Lung (tissue), 11 donors: ENCODE measurements at regions not wholly inside any gene's neighbourhood (a gene's known extent, or its start where the extent isn't known, plus 50 kb on each side); places are given as distances from the start of the nearest gene placed in this dataset.

Experiments used
- ATAC-seq: fragments of 200-7000 bp; cut with Tn5 transposase; one replicate; pipeline ENCODE4 v1.9.1; 2020; ENCODE audit warnings: moderate number of reproducible peaks; ENCODE audit not compliant: insufficient read depth, low FRiP score
- DNase-seq, 3 donors: peaks; one replicate each; pipeline ENCODE4 v3.0.0-alpha.2; 2013 to 2017
- H3K27ac ChIP-seq, 2 donors: one replicate each; pipeline ENCODE4 v1.5.1; 2013; ENCODE audit warnings: mild to moderate bottlenecking in 2 of 2, moderate library complexity in 2 of 2, control low read depth in 1 of 2, inconsistent platforms in 1 of 2, low read depth in 1 of 2, low read length in 1 of 2
- H3K27me3 ChIP-seq, 3 donors: one replicate each; pipeline ENCODE4 v1.5.1; 2013; ENCODE audit warnings: low read length in 2 of 3; ENCODE audit not compliant: control insufficient read depth in 3 of 3, insufficient read depth in 3 of 3
- H3K36me3 ChIP-seq, 4 donors: one replicate each; pipeline ENCODE4 v1.5.1; 2013; ENCODE audit warnings: low read length in 4 of 4, mild to moderate bottlenecking in 1 of 4, moderate library complexity in 1 of 4; ENCODE audit not compliant: control insufficient read depth in 4 of 4, insufficient read depth in 4 of 4
- H3K4me1 ChIP-seq, 5 donors: one replicate each; pipeline ENCODE4 v1.5.1; 2013; ENCODE audit warnings: low read length in 5 of 5, mild to moderate bottlenecking in 2 of 5, moderate library complexity in 1 of 5; ENCODE audit not compliant: control insufficient read depth in 5 of 5, insufficient read depth in 5 of 5
- H3K4me3 ChIP-seq: one replicate; pipeline ENCODE4 v1.5.1; 2013; ENCODE audit warnings: mild to moderate bottlenecking, control low read depth, moderate library complexity
- H3K9ac ChIP-seq, 2 donors: one replicate each; pipeline ENCODE4 v1.5.1; 2013; ENCODE audit warnings: low read length in 2 of 2, control low read depth in 1 of 2; ENCODE audit not compliant: insufficient read depth in 1 of 2
- H3K9me3 ChIP-seq, 4 donors: one replicate each; pipeline ENCODE4 v1.5.1; 2013; ENCODE audit warnings: low read length in 3 of 4, mild to moderate bottlenecking in 1 of 4, moderate library complexity in 1 of 4; ENCODE audit not compliant: control insufficient read depth in 4 of 4, insufficient read depth in 3 of 4
- CTCF ChIP-seq: IDR thresholded peaks from 2 replicates; pipeline ENCODE4 v1.5.1; 2012; ENCODE audit warnings: mild to moderate bottlenecking; ENCODE audit errors: control extremely low read depth, extremely low read depth
- WGBS, 2 donors: extraction: QIAGEN DNeasy Blood & Tissue Kit; methylation state at CpG; one replicate each; pipeline ENCODE4 v1.1.7; 2013; 5-methylcytosine and 5-hydroxymethylcytosine counted together
- donor health status: control.
- donor health status: control.
- donor health status: Bipolar disorder and iron deficiency.
- donor health status: healthy.
- donor health status: DM: yes; HTN: yes; CAD: no.

GRCh38 chr1:216815260-216816131 lies 92.3 kb upstream of the ESRRG start:
- H3K4me3 ChIP-seq = no peak overlapping the region
- peak overlapping the region in 1 of 2 donors; percentile 65 for H3K27ac ChIP-seq
- peak; percentile 85 to 95 (median 94) for DNase-seq
- H3K9ac ChIP-seq = peak overlapping the region in 1 of 2 donors; percentile 24
- H3K36me3 ChIP-seq = no peaks in the 10 kb centered on the region
- TF ChIP-seq CTCF = no peak
- ATAC-seq = no peak
- WGBS, 2 donors = 49 to 68% methylated on average over 11 of the region's 11 CpGs
- no peaks in the 10 kb centered on the region for H3K9me3 ChIP-seq
- peaks cover 0 to 3% (median 0%) of the 10 kb centered on the region in 3 donors for H3K27me3 ChIP-seq
- H3K4me1 ChIP-seq = peaks cover 0 to 27% (median 10%) of the 10 kb centered on the region in 5 donors

- H3K36me3 ChIP-seq = no peaks in the 10 kb centered on the region
- no peak for ATAC-seq
- peak overlapping the region in 1 of 2 donors; percentile 65 for H3K27ac ChIP-seq
- peak in 2 of 3 donors; percentile 56 to 61 for DNase-seq
- H3K4me3 ChIP-seq = no peak overlapping the region
- no peaks in the 10 kb centered on the region for H3K9me3 ChIP-seq
- WGBS, 2 donors = 74 to 77% methylated on average over 6 of the region's 6 CpGs
- TF ChIP-seq CTCF = no peak
- H3K9ac ChIP-seq = peak overlapping the region in 1 of 2 donors; percentile 24
- H3K27me3 ChIP-seq = peaks cover 0 to 3% (median 0%) of the 10 kb centered on the region in 3 donors
- H3K4me1 ChIP-seq = peaks cover 0 to 27% (median 10%) of the 10 kb centered on the region in 5 donors
Observed at GRCh38 chr1:216814576-216815259, 91.5 kb upstream of the ESRRG start.

- Histone ChIP-seq H3K27ac (peak overlapping the region in 1 of 2 donors; percentile 53), H3K36me3 (no peaks in the 10 kb centered on the region), H3K9me3 (peaks cover 0 to 1% (median 0%) of the 10 kb centered on the region in 4 donors), H3K9ac (no peak overlapping the region), H3K4me1 (peaks cover 0 to 27% (median 10%) of the 10 kb centered on the region in 5 donors), H3K4me3 (no peak overlapping the region), H3K27me3 (peaks cover 0 to 3% (median 0%) of the 10 kb centered on the region in 3 donors)
- TF ChIP-seq CTCF = no peak
- ATAC-seq = no peak
- WGBS, 2 donors = 80 to 88% methylated on average over 4 of the region's 4 CpGs
- no peak for DNase-seq
Observed at GRCh38 chr1:216812966-216813365, 89.7 kb upstream of the ESRRG start.
